Activated T-cell treated with anti-CD3 and anti-CD28 coated beads, Interleukin-2, amount 50 U/mL, for 1 hour (primary cell): ENCODE measurements at regions not wholly inside any gene's neighbourhood (a gene's known extent, or its start where the extent isn't known, plus 50 kb on each side); places are given as distances from the start of the nearest gene placed in this dataset.

Experiments used
- DNase-seq: peaks from one replicate; pipeline ENCODE4 v3.0.0-alpha.2; 2020

DNA sequence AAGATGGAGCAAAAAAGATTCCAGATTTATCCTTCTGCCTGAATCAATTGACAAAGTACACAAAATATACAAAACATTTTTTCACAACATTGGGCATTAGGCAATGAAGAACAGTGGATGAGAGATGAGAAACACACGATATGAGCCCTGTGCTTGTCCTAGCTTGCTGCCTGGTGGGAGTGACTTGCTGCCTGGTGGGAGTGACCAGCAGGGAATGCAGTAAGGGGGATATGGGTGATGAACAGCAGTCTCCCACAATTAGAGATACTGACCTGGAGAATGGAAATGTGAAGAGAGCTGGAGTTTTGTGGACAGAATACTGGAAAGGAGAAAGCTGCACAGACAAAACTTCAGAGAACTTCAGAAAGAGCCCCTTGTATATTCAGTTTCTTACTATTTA lies 629.4 kb upstream of the FRG1 start:
- DNase-seq = no peak

DNA sequence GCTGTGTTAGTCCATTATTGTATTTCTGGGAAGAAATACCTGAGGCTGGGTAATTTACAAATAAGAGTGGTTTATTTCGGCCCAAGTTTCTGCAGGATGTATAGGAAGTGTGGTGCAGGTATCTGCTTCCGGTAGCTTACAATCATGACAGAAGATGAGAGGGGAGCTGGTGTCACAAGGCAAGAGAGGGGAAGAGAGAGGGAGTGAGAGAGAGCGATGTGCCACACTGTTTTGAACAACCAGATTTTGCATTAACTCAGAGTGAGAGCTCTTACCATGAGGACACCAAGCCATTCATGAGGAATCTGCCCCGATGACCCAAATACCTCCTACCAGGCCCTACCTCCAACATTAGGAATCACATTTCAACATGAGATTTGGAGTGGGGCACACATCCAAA lies 627.6 kb upstream of the FRG1 start:
- no peak for DNase-seq

DNA sequence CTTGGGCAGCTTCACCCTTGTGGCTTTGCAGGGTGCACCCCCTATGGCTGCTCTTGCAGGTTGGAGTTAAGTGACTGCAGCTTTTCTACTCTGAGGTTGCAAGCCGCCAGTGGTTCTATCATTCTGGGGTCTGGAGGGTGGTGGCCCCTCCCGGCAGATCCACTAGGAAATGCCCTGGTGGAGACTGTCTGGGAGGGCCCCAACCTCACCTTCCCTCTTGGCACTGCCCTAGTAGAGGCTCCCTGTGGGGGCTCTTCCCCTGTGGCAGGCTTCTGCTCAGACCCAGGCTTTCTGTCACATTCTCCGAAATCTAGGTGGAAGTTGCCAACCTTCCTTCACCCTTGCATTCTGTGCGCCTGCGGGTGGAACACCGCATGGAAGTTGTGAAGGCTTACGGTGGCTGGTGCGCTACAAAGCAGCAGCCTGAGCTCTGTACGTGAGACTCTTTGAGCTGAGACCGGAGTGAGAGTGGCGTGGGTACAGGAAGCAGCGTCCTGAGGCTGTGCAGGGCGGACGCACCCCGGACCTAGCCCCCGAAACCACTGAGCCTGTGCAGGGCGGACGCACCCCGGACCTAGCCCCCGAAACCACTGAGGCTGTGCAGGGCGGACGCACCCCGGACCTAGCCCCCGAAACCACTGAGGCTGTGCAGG lies 626.7 kb upstream of the FRG1 start:
- DNase-seq = no peak

DNA sequence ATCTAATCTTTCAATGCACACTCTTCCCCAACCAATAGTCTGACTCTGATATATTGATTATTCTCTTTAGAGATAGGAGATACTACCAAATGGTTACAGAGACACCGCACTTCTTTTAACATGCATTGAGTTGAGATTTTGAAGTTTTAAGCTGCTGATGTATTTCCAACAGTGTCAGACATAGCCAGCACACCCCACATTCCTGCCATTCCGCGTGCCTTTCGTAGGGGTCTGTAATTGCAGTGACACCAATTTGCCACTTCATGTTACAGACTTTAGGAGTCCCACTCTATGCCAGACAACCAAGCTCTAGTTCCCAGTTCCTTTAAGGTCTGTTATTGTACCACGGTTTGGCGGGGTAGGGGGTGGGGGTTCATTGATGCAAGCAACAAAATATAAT lies 618.2 kb upstream of the FRG1 start:
- no peak for DNase-seq

DNA sequence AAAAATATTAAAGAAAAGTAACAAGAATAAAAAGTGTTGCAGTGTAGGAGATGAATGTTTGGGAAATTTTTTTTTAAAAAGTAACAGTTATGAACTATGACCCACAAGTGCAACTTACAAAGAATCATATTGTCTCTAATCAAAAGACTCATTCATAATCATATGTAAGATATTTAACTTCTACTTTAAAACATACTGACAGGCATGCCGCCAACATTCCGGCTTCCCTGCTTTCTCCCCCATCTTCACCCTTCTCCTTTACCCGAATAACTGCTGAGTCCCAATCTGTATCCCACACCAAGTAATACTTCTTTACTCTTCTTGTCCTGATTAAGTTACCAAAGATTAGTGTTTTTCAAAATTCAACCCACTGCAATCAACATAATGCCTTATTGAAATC lies 598.8 kb upstream of the FRG1 start:
- DNase-seq = no peak

DNA sequence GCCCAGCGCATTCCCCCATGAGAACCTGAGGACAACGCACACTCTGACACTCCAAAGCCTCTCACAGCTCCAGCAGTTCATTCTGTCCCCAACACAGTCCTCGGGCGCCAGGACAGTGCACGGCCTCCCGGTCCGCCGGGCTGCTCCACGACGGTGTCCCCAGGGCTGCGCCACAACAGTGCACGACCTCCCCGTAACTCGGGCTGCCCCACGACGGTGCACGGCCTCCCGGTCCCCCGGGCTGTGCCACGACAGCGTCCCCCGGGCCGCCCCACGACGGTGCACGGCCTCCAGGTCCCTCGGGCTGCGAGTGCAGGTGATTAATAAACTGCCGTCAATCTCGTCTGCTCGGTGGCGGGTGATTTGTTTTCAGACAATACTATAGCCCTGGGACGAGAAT lies 585.1 kb upstream of the FRG1 start:
- no peak for DNase-seq

DNA sequence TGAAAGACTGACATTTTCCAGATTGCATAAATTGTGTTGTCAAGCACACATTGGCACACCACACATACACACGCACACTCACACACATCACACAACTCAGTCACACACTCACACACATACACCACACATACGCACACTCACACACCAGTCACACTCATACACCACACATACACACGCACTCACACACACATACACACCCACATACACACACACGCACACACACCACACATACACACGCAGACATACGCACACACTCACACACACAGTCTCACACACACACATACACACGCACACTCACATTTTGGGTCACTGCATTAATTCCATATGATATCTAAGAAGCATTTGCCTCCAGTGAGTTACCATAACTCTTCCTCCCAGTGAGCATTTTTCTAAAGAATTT lies 578.3 kb upstream of the FRG1 start:
- no peak for DNase-seq

DNA sequence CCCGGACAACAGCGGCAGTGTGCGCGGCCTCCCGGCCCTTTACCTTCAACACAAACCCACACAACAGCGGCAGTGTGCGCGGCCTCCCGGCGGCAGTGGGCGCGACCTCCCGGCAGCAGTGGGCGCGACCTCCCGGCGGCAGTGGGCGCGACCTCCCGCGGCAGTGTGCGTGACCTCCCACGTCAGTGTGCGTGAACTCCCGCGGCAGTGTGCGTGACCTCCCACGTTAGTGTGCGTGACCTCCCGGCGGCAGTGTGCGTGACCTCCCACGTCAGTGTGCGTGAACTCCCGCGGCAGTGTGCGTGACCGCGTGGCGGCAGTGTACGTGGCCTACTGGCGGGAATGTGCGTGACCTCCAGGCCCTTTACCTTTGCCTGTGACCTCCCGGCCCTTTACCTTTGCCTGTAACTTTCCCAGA lies 576.6 kb upstream of the FRG1 start:
- DNase-seq = no peak

DNA sequence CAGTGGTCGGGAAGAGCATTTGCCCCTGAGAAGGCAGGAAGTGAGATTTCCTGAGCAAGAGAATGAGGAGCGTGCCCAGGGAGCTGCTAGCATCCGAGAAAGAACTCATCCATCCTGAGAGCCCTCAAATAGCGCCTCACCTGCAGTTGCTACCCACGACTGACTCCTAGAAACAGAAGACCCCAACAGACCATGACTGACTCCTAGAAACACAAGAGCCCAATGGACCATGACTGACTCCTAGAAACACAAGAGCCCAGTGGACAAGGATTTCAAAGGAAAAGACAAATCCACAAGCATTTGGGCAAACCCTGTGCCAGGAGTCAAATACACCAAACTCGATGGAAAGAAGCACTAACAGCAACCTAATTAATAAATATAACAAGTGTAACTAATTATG lies 575.2 kb upstream of the FRG1 start:
- no peak for DNase-seq

DNA sequence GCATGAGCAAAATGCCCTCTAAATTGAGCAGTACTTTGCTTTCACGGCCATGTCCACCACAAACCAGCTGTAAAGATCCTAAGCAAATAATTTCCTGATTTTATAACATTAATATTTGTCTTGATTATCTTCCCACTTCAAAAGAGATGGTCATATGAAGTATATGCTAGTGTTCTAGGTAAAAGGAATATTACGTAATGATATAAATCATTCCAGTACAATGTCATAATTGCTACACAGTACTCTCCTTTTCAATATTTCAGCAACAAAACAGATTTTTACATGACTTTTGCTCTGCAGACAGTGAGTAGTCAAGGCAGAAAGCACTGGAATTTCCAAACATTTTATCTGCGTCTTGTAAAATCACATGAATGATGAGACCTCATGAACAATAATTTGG lies 572.8 kb upstream of the FRG1 start:
- DNase-seq = no peak

DNA sequence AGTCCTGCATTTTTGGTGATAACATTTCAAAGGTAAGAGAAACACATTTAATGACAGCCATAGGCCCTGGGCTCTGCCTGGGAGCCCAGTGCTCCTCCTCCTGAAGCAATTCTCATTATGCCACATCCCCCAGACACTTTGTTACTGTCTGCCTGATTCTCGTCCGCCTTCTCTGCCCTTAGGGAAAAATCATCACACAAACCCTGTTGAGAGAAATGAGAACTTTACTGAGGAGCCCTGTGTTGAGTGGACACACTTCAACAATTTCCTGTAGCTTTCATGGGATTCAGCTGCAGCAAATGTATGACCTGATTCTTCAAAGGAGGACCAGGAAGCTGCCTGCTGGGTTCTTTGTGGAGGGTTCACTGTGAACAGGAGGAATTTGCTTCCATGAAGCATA lies 566.5 kb upstream of the FRG1 start:
- no peak for DNase-seq

DNA sequence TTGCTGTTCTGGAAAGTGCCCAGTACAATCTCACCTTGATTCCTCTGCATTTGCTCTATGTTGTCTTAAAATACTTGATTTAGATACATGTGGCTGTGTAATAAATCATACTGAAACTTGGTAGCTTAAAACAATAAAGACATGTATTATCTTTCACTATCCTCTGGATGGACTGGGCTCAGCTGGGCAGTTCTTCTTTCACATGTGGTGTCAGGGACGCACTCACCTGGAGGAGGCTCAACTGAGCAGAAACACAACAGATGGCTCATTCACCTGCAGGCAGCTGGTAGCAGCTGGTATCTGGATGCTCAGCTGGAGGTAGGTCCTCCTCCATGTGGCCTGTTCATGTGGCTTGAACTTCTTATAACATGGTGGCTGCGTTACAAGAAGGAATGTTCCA lies 563.8 kb upstream of the FRG1 start:
- no peak for DNase-seq

DNA sequence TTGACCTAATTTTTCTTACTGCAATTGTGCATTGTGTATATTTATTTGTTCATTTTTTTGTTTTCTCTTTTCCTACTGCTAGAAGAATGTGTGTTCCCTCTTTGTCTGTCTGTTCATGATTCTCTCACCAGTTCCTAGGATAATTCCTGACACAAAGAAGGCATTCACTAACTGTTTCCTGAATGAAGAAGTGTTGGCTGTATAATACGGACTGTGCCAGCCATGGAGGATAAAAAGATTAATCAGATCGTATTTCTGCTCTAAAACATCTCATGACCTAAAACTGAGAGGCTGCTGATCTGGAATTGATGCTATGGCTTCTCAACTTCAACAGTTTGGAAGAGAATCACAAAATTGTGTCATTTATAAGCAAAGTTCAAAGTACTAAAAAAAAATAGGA lies 563.1 kb upstream of the FRG1 start:
- DNase-seq = no peak

DNA sequence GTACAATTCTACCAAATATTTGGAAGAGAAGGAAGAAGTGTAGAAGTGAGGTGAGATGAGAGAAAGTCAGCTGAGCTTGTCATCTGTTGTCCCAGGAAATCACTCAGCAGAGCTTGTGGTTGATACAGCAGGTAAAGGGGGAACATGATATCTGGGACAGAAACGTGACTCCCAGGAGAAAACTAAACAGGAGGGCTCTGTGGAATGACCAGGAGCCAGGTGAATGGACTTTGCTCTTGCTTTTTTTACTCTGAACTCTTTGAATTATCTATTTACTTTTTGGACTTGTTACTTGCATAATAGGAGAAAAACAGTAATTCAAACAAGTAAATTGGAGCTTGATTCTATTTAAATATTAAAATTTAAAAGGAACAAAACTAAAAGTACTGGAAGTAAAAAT lies 555.6 kb upstream of the FRG1 start:
- DNase-seq = no peak

DNA sequence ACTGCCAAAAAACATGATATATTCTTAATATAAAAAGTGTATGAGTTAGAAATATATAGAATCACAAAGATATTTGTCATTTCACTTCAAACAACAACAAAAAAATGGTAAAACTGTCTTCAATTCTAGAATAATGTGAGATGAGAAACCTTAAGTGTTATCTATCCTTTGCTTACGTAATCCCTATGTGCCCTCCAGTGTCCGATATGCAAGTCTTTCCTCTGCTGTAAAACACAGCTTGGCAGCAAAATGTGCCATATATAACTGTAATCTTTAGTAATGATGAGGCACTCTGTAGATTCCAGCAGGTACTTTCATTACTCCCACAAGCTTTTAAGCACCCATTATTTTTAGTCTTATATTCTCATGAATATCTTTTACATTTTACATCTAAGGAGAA lies 555.1 kb upstream of the FRG1 start:
- DNase-seq = no peak

DNA sequence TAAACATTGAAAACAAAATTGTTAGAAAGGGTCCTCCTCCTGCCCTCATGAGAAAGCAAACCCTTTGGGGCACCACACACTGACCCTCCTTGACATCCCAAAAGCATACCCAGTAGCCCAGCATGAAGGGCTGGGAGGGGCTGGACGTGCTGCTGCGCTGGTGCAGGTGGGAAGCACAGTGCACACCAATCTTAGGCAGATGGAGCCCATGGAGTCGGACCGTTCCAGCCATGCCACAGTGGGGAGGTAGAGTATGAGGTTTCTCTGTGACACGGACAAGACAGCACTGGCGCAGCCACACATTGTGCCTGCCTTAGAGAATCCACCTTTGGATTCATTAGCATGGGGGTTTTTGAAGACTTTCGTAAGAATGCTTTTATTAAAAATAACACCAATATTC lies 544.2 kb upstream of the FRG1 start:
- DNase-seq = no peak

DNA sequence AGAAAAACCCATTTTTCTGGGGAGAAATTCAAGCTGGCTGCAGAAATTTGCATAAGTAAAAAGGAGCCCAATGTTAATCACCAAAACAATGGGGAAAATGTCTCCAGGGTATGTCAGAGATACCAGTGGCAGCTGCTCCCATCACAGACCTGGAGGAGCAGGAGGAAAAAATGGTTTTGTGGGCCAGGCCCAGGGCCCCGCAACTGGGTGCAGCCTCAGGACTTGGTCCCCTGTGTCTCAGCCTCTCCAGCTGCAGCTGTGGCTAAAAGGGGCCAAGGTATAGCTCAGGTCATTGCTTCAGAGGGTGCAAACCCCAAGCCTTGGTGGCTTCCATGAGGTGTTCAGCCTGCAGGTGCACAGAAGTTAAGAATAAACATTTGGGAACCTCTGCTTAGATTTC lies 536.4 kb upstream of the FRG1 start:
- DNase-seq = no peak

DNA sequence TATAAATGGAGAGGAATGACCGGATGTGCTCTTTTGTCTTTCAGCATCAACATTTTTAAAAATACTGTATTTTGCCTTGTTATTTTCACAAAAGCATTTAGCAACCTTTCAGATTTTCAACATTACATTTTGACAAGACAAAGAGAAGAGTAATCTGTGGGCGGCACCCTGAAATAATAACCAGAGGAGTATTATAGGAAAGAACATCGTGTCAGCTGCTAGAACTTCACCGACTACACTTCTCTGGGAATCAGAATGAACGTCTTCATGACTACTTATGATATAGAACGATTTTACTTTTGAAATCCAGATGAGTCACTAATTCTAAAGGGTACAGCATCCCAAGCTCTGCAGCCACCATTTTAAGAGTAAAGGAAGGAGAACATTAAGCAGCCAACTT lies 531.5 kb upstream of the FRG1 start:
- DNase-seq = no peak

DNA sequence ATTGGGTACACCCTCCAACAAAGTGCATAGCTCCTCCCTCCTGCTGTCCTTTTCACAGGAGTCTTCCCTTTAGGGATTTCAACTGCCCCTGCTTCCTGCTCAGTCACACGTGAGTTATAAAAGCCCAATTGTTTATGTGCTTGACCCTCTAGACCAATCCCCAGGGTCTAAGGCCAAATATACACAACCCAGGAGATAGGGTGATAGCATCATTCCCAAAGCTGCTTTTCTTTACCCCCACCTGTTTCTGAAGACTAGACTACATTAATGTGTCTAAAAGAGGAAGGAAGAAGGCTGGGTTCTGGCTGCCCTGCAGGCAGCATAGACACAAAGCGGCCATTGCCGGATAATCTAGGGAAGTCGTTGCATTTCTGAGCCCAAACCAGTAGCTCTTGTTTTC lies 526.7 kb upstream of the FRG1 start:
- no peak for DNase-seq

DNA sequence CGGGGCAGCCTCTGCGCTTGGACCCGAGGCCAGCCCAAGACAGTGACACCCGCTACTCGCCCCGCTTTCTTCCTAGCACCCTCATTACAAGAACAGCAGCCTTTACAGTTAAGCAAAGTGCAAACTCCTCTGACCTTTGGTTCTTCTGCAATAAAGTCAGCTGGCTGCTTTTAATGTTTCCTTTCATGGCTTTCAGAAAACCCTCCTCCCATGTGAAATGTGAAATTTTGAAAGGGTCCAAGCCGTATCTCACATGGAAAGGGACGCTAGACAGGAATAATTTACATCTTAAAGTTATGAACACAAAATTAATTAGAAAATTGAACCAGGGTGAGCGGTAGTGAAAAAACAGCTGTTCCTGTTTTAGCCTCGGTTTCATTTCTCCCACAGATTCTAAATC lies 520.1 kb upstream of the FRG1 start:
- no peak for DNase-seq

DNA sequence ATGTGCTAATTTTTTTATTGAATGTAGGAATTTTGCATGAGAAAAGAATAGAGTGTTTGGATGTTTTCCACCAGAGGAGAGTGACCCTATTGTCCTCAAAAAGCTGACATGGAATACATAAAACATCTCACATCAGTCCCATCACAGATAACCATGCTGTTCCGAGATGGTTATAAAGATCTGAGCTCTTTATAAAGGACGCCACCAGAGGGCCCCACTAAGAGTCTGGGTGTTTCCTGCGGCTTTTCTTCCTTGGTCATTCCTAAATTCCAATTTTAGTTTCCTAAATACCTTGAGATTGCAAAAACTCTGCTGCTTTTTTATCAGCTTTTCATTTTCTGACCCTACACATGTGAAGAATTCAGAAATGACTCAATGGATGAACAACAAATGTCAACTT lies 504.5 kb upstream of the FRG1 start:
- DNase-seq = no peak

DNA sequence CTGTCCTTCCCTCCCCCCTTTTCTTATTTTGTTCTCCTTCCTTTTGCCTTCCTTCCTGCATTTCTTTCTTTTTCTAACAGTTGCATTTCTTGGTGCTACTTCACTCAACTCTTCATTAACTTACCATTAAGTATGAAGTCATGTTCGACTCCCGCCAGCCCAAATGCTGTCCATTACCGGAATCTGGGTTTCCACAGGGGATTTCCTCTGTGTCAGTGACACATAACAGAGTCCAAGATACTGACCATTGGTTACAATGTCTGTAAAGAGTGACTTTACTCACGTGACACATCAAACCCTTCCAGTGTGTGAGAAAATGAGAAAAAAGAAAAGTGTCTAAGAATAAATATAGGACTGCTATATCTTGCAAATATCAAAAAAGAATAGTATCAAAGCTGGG lies 500.0 kb upstream of the FRG1 start:
- no peak for DNase-seq

DNA sequence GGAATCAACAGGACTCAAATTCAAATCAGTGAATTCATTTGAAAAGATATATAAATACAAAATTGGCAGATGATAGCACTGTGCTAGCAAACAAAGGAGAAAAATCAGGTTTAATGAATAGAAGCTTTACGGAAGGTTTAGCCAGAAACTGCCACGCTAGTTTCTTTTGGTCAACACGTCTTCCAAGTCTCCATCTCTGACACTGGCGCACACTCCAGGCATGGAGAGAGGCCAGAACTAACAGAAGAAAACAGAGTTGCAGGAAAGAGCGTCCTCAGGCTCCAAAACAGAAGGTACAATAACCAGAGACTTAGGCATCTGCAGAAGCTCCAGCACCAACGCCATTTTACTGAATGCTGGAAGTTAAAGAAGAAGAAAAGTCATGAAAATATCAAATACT lies 497.3 kb upstream of the FRG1 start:
- DNase-seq = no peak

DNA sequence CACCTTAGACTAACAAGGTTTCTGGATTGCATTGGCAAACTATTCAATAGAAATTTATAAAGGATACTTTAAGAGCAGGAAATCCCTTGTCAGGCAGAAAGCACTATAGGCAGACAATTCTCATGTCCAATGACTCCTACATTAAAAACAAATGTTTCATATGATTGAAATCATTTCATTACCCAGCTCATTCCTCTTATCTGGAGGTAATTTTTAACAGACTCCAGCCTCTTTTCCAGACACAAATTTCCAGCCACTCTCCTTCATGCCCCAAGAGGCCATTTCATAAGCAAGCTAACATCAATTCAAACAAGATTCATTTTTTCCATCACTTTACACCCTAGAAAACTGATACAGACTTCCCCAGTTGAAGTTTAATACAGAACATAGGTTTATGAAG lies 495.1 kb upstream of the FRG1 start:
- no peak for DNase-seq

DNA sequence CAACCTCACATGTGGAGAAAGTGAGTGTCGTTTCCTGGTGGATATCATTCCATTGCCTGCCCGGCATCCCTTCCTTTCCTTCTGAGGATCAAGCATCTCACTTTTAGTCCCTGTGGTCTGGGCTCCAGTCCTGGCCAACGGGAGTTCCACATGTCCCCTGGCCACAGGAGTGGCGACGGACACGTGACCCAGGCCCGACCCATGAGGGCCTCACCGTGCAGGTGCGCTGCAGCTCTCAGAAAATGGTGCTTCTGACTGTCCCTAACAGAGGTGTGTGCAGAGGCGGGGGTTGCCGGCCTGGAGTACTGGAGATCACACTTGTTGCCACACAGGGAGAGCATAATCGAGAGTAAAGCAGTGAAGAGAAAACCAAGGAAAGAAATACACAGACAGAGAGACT lies 476.9 kb upstream of the FRG1 start:
- no peak for DNase-seq

DNA sequence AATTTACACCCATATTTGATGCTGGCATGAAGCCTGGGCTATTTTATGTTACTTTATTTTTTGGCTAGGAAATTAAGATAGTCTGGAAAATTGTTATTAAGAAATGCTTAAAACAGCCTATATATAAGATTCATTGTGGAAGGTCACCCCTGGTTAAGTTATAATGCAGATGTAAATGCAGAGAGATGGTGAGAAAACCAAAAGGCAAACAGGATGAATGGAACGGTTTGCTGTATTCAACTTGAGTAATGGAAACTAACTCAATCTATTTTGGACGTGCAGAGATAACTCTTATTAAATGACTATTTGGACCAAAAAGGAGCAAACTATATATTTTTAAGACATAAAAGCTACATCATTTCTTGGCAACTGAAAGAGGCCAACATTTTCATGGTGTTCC lies 446.3 kb upstream of the FRG1 start:
- DNase-seq = no peak
